GM18505 (cell line): ENCODE measurements at regions not wholly inside any gene's neighbourhood (a gene's known extent, or its start where the extent isn't known, plus 50 kb on each side); places are given as distances from the start of the nearest gene placed in this dataset.

Experiments used
- ATAC-seq: cut with Tn5 transposase; IDR thresholded peaks from one replicate; pipeline ENCODE4 v1.9.1; 2021; ENCODE audit not compliant: unreplicated experiment
- POLR2A ChIP-seq: IDR thresholded peaks from 4 replicates; pipeline ENCODE4 v1.6.1; 2011; ENCODE audit warnings: borderline replicate concordance; ENCODE audit not compliant: insufficient read depth, insufficient read length; ENCODE audit errors: extremely low read depth

DNA sequence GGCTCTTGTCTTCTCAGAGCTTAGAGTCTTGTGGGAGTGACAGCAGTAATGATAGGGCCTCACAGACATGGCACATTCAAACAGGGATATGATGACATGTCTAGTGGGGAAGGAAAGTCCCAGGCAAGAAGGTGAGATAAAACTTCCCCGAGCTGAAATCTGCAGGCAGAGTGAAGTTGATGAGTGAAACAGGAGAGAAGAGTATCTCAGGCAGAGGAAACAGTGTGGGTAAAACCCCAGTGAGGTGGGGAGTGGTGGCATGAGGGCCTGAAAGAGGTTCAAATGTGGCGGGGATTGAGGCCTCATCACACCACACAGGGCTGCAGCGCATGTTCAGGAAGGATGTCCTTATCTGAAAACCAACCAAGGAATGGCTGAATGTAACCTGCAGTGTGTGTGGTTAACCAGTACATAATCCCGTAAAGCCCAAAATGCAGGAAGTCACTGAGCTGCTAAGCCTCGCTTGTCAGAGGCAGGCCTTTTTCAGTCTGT lies 153.8 kb upstream of the E2F8 start:
- TF ChIP-seq POLR2A, result no peak
- ATAC-seq, result peak; percentile 66

- no peak for ATAC-seq
- TF ChIP-seq POLR2A, result no peak
Observed at GRCh38 chr11:19393941-19394340, 153.2 kb upstream of the E2F8 start.

DNA sequence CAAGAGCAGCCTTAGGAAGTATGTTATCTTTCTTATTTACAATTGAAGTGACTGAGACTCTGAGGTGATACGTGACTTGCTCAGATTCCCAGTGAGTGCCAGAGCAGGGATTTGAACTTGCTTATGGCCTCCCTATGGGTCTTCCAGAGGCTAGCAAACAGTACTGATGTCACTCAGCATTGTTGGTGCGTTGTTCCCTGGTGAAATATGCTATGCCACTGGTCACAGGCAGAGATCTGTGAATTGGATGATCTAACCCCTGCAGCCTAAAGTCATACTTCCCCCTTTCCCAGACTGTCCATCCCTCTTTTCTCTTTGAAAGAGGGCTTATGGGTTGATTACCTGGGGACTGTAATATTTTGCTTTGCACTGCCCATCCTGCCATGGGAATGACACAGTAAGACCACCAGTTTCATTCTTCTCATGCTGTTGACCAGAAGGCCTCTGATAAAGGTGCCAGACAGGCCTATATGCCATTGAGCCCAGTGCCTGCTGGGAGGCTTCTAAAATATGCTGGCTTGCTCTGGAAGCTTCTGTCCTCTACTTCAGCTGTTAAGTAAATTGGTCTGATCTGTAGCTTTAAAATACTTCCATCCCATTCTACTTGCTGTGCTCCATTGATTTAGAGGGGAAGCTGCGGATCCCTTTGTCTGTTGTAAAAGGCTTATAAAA lies 152.2 kb upstream of the E2F8 start:
- TF ChIP-seq POLR2A, result no peak
- no peak for ATAC-seq

GRCh38 chr11:19392321-19392720 lies 151.6 kb upstream of the E2F8 start:
- ATAC-seq, result no peak

GRCh38 chr11:19391652-19392051 lies 150.9 kb upstream of the E2F8 start:
- ATAC-seq, result no peak
- TF ChIP-seq POLR2A, result no peak

More at GRCh38 chr11:19392321-19392720, 151.6 kb upstream of the E2F8 start:
- TF ChIP-seq POLR2A, result no peak

DNA sequence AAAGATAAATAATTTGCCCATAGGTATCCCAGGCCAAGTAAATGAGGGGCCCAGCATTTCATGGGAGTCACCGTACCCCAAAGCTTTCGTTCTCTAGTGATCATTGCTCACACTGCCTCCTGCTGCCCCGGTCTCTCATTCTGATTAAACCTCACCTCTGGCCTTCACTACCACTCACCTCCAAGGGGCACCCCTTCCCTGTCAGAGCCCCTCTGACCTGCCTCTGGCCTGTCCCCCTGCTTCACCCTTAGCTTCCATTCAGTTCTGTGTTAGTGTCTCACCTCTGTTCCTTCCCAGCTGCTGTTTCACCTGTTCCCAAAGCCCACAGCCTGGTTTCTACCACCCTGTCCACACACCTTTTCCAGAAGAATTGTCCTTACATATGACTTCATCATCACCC lies 150.3 kb upstream of the E2F8 start:
- ATAC-seq, result no peak
- no peak for TF ChIP-seq POLR2A

- no peak for ATAC-seq
- no peak for TF ChIP-seq POLR2A
Observed at GRCh38 chr11:19389787-19390303, 149.1 kb upstream of the E2F8 start.

- ATAC-seq, result no peak
- no peak for TF ChIP-seq POLR2A
Observed at GRCh38 chr11:19382131-19382611, 141.4 kb upstream of the E2F8 start.

GRCh38 chr11:19380375-19380774 lies 139.6 kb upstream of the E2F8 start:
- TF ChIP-seq POLR2A, result no peak
- no peak for ATAC-seq

GRCh38 chr11:19379465-19379864 lies 138.7 kb upstream of the E2F8 start:
- ATAC-seq, result no peak
- no peak for TF ChIP-seq POLR2A

GRCh38 chr11:19378814-19379213 lies 138.1 kb upstream of the E2F8 start:
- TF ChIP-seq POLR2A, result no peak
- no peak for ATAC-seq

- no peak for TF ChIP-seq POLR2A
- no peak for ATAC-seq
Observed at GRCh38 chr11:19377881-19378280, 137.1 kb upstream of the E2F8 start.

DNA sequence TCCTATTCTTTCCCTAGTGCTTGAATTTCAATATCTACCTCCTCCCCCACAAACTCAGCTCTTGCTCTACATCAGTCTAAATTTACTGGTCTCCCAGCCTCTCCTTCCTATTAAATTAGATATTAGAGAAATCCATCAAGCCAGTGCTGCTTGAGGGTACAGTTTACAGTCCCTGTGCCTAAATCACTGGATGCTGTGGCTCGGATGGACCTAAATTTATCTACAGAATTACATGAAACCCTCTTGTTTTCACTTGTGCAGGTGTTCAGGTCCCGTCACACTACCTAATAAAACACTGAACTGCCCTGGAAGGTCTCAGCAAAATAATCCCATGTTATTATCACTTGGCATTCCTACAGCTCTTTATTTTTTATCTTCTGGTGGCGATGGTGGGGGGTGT lies 134.7 kb upstream of the E2F8 start:
- no peak for ATAC-seq
- TF ChIP-seq POLR2A, result no peak

DNA sequence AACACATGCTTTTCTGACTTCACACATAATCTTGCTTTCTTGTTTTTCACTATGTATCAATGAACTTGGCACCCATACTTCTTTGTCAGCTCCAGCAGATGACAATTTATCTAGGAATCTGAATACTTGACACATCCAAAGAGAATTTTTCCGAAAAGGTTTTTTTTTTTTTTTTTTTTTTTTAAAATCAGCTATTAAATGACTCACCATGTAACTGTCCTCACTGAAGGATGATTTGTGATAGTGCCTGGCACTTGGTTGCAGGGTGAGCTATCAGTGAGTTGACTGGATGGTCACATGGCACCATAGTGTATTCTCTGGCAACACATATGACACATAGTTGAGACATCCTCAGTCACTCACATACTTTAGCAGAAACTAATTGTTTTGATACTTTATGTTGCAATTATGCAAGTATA lies 133.4 kb upstream of the E2F8 start:
- no peak for TF ChIP-seq POLR2A
- ATAC-seq, result no peak
